ENCODE measurements at regions not wholly inside any gene's neighbourhood (a gene's known extent, or its start where the extent isn't known, plus 50 kb on each side); places are given as distances from the start of the nearest gene placed in this dataset.

DNA sequence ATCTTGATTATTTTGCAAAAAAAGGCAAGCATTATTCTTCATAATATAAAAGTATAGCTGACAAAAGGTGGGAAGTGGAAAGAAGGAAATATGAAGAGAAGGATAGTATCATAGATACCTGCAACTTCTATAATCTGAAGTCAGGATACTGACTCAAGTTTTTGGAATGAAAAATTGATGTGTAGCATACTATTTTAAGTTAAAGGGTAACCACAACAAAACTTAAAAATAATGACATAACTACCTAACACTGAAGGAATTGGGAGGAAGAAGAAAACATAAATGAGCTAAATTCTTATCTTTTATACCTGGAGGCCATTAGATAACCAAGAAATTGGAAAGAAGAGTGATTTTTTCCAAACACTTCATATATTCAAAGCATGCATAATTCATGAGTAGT, 51.8 kb upstream of the TLE1 start:
- DNase-seq (ENCODE audit: low read depth): no peak

DNA sequence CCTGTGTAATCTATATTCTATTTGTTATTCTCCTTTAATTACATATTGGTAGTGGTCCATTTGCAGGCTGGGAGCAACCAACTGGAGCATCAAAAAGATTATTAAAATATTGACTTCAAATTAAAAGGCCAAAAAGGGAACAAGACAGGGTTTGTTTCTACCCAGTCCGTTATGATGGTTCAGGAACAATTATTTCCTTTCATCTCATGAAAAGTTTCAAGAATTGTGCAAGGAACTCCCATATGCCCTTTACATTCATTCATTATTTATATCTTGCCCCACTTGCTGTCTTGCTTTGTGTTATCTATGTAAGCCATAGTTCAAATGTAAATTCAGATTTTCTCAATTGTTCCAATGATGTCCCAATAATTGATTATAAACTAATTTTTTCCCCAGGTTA, 58.7 kb upstream of the TLE1 start:
- no peak for DNase-seq (ENCODE audit: low read depth)

DNA sequence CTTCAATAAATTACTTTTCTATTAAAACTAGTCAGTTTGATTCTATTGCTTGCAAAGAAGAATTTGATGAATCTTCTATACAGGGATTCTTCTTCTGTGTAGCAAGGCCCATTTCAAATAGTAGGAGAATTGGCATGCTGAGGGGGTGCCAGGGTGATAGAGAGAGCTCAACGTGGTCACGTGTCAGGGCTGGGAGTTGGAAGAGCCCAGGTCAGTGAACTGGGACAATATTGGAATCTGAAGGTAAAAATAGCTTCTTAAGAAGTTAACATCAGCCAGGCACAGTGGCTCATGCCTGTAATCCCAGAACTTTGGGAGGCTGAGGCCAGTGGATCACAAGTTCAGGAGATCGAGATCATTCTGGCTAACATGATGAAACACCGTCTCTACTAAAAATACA, 64.1 kb upstream of the TLE1 start:
- DNase-seq (ENCODE audit: low read depth): no peak

DNA sequence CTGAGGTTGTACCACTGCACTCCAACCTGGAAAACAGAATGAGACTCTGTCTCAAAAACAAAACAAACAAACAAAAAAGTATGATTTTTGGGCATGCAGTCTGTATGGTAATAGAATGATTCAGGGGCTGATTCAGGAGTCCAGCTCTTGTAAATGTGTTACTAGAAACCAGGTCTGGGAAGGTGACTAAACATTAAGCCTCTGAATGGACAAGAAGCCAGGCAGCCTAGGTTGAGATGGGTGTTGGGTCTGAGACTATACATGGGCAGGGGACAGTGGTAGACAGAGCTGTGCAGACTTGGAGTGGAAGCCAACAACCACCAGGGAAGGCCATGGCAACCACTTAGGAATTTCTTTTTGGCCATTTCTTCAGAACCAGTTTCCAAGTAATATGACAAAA, 64.9 kb upstream of the TLE1 start:
- no peak for DNase-seq (ENCODE audit: low read depth)

DNA sequence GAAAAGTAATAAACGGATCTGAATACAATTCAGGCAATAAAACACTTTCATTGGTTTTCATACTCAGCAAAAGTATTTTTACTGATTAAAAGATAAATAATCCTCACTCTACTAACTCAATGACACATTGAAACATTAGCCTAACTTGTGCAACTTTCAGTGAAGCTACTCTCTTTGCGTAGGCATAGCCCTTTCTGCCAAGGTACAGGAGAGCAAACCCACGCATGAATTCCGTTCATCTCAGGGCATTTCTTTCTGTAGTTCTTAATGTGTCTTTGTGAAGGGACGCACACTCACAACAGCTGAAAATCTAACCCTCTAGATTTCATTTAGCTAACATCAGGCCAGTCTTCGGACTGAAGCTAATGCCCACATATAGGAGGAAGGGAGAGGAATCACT, 66.4 kb upstream of the TLE1 start:
- no peak for DNase-seq (ENCODE audit: low read depth)

DNA sequence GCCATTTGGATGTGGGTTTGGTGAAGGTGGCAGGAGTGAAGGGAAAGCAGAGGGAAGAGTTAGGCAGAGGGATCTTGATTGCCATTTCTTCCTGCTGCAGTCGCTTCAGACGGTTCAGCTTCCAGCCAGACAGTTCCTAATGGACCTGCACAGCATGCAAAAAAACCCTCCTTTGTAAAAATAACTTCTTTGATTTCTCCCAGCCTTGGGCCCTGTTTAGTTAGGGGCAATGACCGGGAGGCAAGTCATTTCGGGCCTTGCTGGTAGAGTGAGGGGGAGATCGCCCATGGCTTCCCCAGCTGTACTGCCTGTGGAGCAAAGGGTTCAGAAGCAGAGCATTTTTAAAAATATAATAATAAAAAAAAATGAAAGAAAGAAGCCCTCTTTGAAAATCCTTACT, 67.2 kb upstream of the TLE1 start:
- DNase-seq (ENCODE audit: low read depth): no peak

DNA sequence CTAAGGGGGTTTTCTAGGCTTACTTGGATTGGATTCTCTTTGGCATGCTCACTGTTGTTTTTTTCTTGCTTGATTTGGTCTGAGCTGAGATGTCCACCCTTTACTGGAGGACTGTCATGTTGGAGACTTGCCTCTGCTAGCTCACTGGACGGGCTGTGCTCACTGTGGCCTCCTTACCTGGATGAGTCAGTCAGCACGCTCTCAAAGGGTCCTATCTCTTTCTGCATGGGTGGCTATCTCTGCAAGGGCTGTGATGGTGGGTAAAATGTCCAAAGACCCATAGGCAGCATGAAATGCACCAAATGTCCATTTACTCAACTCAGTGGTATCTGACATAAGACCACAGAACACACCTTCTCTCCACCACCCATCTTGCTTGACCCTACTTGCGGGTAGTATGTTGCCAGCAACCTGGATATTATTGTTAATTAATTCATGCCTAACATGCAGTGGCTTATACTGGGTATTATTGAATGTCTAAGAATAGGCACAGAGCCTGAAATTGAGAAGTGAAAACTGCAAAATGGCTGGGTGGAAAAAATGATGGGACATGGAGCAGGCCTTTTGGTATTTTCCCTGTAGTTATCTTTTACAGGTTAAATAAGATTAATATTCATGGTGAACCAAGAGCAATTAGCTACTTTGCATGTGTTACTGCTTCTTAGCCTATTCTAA, 68.9 kb upstream of the TLE1 start:
- DNase-seq (ENCODE audit: low read depth): no peak

DNA sequence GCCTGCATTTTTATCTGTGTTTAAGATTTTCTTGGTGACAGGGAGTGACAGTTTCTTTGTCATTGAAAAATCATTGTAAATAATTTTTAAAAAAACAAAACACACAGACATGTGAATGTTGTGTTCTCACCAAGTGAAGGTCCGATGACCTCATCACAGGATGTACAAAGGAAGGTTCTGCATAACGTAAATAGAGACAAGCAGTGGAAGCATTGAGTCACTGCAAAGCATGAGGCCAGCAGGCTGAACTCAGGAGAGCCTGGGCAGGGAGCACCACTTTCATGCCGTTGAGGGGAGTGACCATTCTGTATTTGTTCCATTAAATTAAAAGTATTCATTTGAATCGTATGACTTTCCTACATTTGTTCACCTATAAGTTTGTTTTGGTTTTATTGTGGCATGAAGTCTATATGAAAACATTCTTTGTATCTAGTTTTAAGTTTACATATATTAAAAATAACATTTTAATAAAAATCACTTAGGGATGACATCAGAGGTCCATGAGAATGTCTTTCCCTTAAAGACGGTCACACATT, 70.4 kb upstream of the TLE1 start:
- peak; percentile 40 for DNase-seq (ENCODE audit: low read depth)

DNA sequence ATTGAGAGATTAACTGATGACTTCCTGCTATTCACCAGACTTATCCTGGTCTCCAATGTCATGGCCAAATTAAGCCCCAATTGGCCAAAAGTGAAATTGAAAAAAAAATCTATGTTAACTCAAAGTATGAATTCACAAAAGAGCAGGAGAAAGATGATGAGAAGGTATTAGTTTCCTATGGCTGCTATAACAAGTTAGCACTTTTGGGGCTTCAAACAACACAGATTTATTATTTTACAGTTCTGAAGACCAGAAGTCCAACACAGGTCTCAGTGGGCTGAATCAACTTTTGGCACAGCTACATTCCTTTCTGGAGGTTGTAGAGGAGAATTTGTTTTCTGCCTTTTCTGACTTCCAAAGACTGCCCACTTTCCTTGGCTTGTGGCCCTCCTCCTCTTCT, 78.6 kb upstream of the TLE1 start:
- no peak for DNase-seq (ENCODE audit: low read depth)

DNA sequence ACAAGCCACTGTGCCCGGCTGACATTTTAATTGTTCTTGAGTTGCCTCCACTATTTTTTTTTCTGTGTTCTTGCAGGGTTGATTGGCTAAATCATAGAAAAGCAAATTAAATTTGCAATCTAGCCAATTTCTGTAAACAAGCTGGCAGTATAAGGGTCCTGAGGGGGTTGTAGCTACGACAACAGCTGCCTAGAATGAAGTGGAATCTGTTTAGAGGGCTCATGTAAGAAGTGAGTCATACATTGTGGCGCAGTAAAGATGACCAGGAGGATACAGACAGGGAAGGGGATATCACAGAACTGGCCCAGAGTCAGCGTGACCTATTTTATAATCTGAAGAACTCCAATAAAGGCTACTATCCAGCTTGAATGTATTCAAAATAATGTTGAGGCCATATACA, 82.2 kb upstream of the TLE1 start:
- peak; percentile 76 for DNase-seq (ENCODE audit: low read depth)

DNA sequence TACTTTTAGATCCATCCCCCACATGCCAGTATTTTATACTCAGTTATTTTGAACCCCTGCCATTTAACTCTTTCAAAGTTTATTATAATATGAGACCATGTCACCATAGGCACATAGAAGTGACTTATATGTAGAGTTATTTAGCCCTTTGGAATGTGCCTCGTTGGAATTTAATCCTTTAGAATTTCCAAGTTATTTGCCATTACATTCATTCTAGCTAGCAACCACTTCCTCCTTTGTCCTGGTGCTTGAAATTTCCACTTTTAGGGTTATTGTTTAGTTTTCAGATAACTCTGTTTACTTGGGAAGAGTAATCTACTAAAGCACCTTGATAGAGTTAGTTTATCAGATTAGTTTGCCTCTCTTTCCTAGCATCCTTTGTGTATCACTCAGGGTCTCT, 82.8 kb upstream of the TLE1 start:
- peak; percentile 18 for DNase-seq (ENCODE audit: low read depth)

DNA sequence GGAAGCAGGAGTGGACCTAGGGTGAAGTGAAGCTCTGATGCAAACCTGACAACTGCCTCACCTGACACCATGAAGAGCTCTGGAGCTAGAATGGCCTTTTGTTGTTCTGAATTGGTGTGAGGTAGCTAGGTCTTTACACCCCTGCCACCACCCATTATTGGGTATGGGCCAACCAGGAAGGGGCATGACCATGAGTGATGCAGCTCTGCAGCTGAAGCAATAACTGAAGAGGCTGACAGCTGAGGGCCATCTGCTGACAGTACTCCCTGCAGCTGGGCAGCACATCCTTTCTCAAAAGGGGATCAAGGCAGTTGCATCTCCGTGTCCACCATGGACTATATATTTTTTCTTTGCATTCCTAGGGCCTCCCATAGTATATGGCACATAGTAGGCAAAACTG, 87.0 kb upstream of the TLE1 start:
- DNase-seq (ENCODE audit: low read depth): peak; percentile 73

DNA sequence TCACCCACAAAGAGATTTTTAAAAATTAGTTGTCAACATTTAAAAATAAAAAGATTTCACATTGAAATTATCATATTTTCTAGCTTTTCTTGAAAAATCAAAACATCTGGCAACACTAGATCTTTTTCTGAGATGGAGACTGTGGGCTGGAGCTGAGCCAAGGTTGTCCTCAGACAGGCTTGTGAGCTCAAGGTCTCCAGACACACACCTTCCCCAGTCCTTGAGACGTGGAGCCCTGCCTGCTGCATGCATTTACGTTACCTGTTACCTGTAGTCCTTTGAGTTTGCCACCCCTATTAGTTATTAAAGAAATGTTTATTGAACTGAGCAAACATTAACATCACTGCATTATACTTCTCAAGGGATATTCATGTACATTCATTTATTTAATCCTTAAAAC, 87.5 kb upstream of the TLE1 start:
- peak; percentile 24 for DNase-seq (ENCODE audit: low read depth)

DNA sequence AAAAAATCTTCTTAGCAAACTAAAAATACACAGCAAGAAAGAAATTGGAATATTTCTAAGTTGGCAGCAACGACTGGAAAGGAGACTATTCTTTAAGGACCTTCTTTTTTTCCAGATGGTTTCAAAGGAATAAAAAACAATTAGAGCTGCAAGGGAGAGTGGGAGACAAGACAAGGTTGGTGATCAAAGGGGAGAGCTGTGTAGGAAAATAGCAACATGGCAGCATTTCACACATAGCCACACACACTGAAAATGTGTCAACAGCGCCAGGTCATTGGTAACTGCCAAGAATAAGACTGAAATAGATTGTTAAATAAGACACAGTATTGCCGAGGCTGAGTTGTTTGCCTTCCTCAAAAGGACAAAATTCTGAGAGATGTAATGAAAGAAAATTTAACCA, 88.1 kb upstream of the TLE1 start:
- no peak for DNase-seq (ENCODE audit: low read depth)

DNA sequence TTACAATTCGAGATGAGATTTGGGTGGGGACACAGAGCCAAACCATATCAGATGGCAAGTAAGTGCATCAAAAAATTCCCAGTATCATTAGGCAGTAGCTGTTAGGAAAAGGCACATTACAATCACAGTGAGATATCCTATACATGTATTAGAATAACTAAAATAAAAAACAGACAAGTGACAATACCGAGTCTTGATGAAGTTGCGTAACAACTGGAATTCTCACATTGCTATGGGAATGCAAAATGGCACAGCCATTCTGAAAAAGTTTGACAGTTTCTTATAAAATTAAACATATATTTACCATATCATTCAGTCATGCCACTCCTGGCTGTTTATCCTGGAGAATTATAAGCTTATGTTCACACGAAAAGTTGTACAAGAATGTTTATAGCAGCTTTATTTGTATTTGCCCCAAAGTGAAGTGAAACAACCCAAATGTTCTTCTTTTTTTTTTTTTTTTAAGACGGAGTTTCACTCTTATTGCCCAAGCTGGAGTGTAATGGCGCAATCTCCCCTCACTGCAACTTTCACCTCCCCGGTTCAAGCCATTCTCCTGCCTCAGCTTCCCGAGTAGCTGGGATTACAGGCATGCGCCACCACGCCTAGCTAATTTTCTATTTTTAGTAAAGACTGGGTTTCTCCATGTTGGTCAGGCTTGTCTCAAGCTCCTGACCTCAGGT, 93.1 kb upstream of the TLE1 start:
- no peak for DNase-seq (ENCODE audit: low read depth)

DNA sequence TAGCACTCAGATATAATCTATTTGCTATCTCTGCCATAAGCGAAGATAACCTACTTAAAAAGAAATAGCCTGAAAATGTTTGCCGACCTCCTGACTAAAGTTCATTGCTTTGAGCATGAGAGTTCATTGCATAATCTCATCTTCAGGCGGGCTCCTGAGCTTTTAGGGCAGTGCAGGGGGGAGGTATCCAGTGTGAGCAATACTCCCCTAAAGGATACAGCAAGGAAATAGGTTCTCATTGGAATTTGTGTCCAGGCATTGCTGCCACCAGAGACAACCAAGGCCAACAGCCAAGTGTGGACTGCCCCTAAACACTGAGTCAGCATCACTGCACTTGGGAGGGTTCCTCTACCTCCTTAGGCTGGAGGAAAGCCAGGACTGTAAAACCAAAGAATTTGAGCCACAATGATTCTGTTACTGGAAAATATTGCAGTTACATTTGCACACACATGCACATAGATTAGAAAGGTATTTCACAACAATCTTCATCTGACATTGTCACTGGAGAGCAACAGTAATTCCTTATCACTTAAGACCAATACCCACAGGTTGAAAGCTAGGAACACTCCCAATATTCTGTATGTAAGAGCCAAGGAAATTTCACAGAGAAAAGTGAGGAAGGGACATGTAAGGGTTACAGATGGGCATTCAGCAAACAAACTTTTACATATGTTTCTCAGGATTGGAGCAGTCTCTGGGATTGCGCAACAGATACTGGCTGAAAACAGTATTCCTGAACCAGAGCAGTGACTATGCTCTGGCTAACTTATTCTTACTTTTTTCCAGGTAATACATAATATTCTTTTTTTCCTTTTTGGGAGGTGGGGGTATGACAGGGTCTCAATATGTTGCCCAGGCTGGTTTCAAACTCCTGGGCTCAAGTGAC, 98.6 kb upstream of the TLE1 start:
- DNase-seq (ENCODE audit: low read depth): peak; percentile 67

DNA sequence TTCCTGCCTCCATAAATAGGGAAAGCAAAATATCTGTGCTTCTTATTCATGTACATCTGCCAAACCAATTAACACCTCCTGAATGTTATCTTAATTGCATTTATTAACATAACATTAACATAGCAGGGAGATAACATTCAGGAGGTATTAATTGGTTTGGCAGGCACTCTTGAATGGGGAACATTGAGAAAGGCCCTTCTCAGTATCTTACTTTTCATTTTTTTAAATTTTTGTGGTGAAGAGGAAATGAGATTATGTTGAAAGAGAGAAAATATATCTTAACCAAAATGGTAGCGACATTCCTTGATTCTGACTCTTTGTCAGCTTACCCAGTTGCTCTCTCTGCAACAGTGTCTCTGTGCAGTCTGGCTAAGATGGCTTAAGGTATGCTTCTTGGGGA, 100.4 kb upstream of the TLE1 start:
- DNase-seq (ENCODE audit: low read depth): no peak

DNA sequence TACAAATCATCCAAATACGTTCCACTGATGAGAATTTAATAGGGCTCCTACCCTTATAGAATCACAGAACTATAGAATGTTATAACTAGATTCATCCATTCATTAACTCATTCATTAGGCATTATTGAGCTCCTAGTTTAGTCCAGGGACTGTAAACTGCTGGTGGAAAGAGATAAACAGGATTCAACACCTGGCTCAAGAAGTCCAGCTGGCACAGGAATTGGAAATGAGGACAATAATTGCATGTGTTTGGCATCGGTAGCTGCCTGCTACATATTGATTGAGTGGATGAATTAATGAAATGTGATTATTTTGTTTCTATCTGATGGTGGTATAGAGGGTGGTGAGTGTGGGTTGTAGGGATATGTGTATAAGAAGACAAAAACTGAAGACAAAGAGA, 100.8 kb upstream of the TLE1 start:
- DNase-seq (ENCODE audit: low read depth): no peak

DNA sequence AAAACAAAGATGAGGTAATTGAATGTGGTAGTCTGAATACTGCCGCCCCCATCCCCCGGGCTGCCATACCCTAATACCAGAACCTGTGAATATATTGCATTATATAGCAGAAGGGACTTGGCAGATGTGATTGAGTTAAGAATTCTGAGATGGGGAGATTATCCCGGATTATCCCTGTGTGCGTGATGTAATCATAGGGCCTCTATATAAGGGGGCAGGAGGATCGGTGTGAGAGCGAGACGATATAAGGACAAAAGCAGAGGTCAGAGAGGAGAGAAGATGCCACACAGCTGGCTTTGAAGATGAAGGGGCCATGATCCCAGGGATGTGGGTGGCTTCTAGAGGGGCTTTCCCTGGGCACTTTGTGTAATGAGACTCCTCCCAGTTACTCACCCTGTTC, 101.7 kb upstream of the TLE1 start:
- DNase-seq (ENCODE audit: low read depth): no peak

DNA sequence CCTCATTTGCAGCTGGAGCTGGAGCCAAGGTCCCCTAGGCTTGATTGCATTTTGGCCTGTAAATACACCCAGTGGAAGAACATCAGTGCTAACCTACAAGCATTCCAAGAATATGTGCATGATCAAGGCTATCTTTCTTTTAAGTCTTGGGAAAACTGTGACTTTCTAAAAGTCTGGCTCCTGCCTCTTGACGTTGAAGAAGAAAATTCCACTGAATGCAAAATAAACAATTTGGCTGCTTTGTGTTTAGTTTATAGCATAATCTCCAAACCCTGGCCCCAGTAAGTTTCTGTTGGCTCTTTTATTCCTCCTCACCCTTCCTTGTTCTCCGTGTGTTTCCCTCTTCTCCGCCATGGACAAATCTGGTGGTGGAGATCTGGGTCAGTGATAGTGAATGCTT, 109.3 kb upstream of the TLE1 start:
- no peak for DNase-seq (ENCODE audit: low read depth)

DNA sequence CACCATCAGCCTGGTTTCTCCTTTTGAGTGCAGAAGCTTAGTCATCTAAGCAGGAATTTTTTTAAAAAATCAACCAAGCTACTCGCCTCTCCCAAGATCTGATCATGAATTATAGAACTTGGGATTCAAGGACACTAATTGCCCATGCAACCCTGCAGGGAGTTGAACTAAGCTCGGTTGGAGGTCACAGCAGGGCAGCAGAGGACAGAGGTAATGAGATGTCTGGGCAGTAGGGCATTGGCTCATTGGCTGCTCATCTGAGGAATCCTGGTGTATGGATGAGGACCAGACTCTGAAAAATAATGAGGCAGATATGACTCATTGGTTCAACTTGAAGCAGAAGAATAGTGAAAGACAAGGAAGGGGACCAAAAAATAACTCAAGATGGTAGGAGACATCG, 111.8 kb upstream of the TLE1 start:
- no peak for DNase-seq (ENCODE audit: low read depth)

DNA sequence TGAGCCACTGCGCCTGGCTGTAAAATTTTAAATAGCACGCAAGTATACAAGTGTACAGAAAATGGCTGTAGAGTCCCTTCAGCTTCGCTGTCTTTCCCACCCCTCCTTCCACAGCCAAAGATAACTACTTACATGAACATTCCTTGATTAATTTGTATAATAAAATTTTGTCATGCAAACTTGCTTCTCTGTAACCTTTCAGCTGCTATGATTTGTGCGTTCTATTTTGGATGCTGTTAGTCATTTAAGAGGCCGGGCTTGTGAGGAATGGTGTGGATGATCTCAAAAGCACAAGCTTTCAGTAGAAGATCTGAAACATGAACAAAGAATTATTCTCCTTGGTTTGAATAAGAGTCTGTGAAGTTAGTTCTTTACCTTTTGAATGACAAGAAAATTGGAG, 115.0 kb upstream of the TLE1 start:
- DNase-seq (ENCODE audit: low read depth): peak; percentile 56

Data from myocyte (in vitro differentiated cells).